HG02798 (cell line): ENCODE measurements at regions not wholly inside any gene's neighbourhood (a gene's known extent, or its start where the extent isn't known, plus 50 kb on each side); places are given as distances from the start of the nearest gene placed in this dataset.
"Not testable (repeated sequence)": the region's sequence is repeated elsewhere in the genome, so short reads cannot be mapped to it uniquely, and the experiment has no call there.

Experiments
- ATAC-seq: cut with Tn5 transposase; IDR thresholded peaks from one replicate; pipeline ENCODE4 v1.9.1; 2021; ENCODE audit warnings: mild to moderate bottlenecking; ENCODE audit not compliant: unreplicated experiment, poor library complexity

GRCh38 chr18:25594351-25594750 lies 242.4 kb upstream of the ZNF521 start:
- ATAC-seq = no peak

- ATAC-seq = no peak
Measured at GRCh38 chr18:25592804-25593360, 240.9 kb upstream of the ZNF521 start.

GRCh38 chr18:25590456-25590855 lies 238.5 kb upstream of the ZNF521 start:
- no peak for ATAC-seq

- no peak for ATAC-seq
Measured at GRCh38 chr18:25587545-25587944, 235.6 kb upstream of the ZNF521 start.

GRCh38 chr18:25568986-25569385 lies 217.0 kb upstream of the ZNF521 start:
- no peak for ATAC-seq

- ATAC-seq = no peak
Measured at GRCh38 chr18:25563816-25564683, 212.1 kb upstream of the ZNF521 start.

- no peak for ATAC-seq
Measured at GRCh38 chr18:25563346-25563745, 211.4 kb upstream of the ZNF521 start.

GRCh38 chr18:25561918-25562317 lies 210.0 kb upstream of the ZNF521 start:
- ATAC-seq = no peak

- no peak for ATAC-seq
Measured at GRCh38 chr18:25560369-25560768, 208.4 kb upstream of the ZNF521 start.

- ATAC-seq = no peak
Measured at GRCh38 chr18:25557011-25557410, 205.0 kb upstream of the ZNF521 start.

- ATAC-seq = no peak
Measured at GRCh38 chr18:25553631-25554263, 201.8 kb upstream of the ZNF521 start.

GRCh38 chr18:25544546-25545287 lies 192.8 kb upstream of the ZNF521 start:
- no peak for ATAC-seq

GRCh38 chr18:25538175-25538922 lies 186.4 kb upstream of the ZNF521 start:
- ATAC-seq = no peak

GRCh38 chr18:25535495-25535894 lies 183.5 kb upstream of the ZNF521 start:
- ATAC-seq = no peak

GRCh38 chr18:25534401-25534800 lies 182.4 kb upstream of the ZNF521 start:
- no peak for ATAC-seq

GRCh38 chr18:25533218-25533617 lies 181.3 kb upstream of the ZNF521 start:
- no peak for ATAC-seq

- no peak for ATAC-seq
Measured at GRCh38 chr18:25531207-25531606, 179.2 kb upstream of the ZNF521 start.

GRCh38 chr18:25525789-25526188 lies 173.8 kb upstream of the ZNF521 start:
- not testable (repeated sequence) for ATAC-seq

- ATAC-seq = peak; percentile 89
Measured at GRCh38 chr18:25518716-25519053, 166.7 kb upstream of the ZNF521 start.
